ENCODE measurements at regions not wholly inside any gene's neighbourhood (a gene's known extent, or its start where the extent isn't known, plus 50 kb on each side); places are given as distances from the start of the nearest gene placed in this dataset.

DNA sequence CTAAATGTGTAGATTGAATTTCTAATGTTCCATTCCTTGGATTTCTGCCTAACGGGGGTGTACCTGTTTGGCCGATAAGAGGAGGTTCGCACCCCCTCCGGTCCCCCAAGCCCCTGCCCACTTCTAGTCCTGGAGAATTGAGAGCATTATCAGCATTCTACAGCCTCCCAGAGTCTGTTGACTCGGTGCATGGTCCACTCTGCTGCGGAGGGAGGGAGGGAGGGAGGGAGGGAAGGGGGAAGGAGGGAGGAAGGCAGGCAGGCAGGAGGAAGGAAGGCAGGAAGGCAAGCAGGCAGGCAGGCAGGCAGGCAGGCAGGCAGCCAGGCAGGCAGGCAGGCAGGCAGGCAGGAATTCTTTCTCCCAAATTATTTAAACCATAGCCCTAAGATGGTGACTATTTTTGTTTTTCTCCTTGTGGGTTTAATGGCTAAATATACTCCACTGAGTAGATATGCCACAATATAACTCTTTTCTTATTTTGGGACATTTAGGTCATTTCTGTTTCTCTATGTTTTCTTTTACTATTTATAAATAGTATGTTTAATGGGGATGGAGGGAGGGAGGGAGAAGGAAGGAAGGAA is 69.5 kb upstream of the CHST15 start:
- intact Hi-C loops (cut with micrococcal nuclease; ENCODE audit: unreplicated experiment), result no loop called here
- no peak overlapping the region for H2AFZ ChIP-seq (ENCODE audit: control insufficient read depth, low read depth, low read length)
- H3K9ac ChIP-seq (ENCODE audit: control insufficient read depth, insufficient read depth, low read length), result no peak overlapping the region
- ChIA-PET SMC1A (ENCODE audit: uncharacterized antibody, unreplicated experiment) (no interaction called here), CTCF (no interaction called here), POLR2A (no interaction called here), RAD21 (ENCODE audit: unreplicated experiment) (no interaction called here)
- 64% methylated on average over 4 of the region's 6 CpGs for WGBS (ENCODE audit: insufficient coverage, insufficient replicate concordance, low lambda C conversion rate, missing lambda C conversion rate)
- H3K27ac ChIP-seq (ENCODE audit: control insufficient read depth, insufficient read depth), result no peak overlapping the region
- H3K79me2 ChIP-seq (ENCODE audit: control insufficient read depth, insufficient read depth, low read length), result no peaks in the 10 kb centered on the region
- TF ChIP-seq, protein P1, sequence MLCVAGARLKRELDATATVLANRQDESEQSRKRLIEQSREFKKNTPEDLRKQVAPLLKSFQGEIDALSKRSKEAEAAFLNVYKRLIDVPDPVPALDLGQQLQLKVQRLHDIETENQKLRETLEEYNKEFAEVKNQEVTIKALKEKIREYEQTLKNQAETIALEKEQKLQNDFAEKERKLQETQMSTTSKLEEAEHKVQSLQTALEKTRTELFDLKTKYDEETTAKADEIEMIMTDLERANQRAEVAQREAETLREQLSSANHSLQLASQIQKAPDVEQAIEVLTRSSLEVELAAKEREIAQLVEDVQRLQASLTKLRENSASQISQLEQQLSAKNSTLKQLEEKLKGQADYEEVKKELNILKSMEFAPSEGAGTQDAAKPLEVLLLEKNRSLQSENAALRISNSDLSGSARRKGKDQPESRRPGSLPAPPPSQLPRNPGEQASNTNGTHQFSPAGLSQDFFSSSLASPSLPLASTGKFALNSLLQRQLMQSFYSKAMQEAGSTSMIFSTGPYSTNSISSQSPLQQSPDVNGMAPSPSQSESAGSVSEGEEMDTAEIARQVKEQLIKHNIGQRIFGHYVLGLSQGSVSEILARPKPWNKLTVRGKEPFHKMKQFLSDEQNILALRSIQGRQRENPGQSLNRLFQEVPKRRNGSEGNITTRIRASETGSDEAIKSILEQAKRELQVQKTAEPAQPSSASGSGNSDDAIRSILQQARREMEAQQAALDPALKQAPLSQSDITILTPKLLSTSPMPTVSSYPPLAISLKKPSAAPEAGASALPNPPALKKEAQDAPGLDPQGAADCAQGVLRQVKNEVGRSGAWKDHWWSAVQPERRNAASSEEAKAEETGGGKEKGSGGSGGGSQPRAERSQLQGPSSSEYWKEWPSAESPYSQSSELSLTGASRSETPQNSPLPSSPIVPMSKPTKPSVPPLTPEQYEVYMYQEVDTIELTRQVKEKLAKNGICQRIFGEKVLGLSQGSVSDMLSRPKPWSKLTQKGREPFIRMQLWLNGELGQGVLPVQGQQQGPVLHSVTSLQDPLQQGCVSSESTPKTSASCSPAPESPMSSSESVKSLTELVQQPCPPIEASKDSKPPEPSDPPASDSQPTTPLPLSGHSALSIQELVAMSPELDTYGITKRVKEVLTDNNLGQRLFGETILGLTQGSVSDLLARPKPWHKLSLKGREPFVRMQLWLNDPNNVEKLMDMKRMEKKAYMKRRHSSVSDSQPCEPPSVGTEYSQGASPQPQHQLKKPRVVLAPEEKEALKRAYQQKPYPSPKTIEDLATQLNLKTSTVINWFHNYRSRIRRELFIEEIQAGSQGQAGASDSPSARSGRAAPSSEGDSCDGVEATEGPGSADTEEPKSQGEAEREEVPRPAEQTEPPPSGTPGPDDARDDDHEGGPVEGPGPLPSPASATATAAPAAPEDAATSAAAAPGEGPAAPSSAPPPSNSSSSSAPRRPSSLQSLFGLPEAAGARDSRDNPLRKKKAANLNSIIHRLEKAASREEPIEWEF (IDR thresholded peaks at IDR 0.05; ENCODE audit: insufficient replicate concordance, low read depth, low read length), result no peak
- TF ChIP-seq FOXK2 (IDR thresholded peaks at IDR 0.05) (no peak), NBN (IDR thresholded peaks at IDR 0.05) (no peak), RFX5 (IDR thresholded peaks at IDR 0.05; ENCODE audit: low read depth, low read length) (no peak), IKZF2 (IDR thresholded peaks at IDR 0.05) (no peak), IKZF1 (conservative IDR thresholded peaks at IDR 0.05) (no peak), TBL1XR1 (IDR thresholded peaks at IDR 0.05; ENCODE audit: low read depth, low read length) (no peak), DPF2 (IDR thresholded peaks at IDR 0.05) (no peak), RBBP5 (conservative IDR thresholded peaks at IDR 0.05) (no peak), SREBF2 (IDR thresholded peaks at IDR 0.05; ENCODE audit: low read length) (no peak), SMAD5 (IDR thresholded peaks at IDR 0.05; ENCODE audit: low read depth) (no peak), ASH2L (IDR thresholded peaks at IDR 0.05; ENCODE audit: borderline replicate concordance, low read depth) (no peak), MTA3 (IDR thresholded peaks at IDR 0.05; ENCODE audit: borderline replicate concordance, low read length) (no peak), BACH1 (IDR thresholded peaks at IDR 0.05; ENCODE audit: borderline replicate concordance) (no peak), CEBPB (IDR thresholded peaks at IDR 0.05; ENCODE audit: borderline replicate concordance in 1 of 2, low read depth in 2 of 2, low read length in 2 of 2) (no peak), ZNF24 (IDR thresholded peaks at IDR 0.05) (no peak), CHD2 (IDR thresholded peaks at IDR 0.05; ENCODE audit: borderline replicate concordance, low read depth, low read length) (no peak)
- TF ChIP-seq, protein P2, sequence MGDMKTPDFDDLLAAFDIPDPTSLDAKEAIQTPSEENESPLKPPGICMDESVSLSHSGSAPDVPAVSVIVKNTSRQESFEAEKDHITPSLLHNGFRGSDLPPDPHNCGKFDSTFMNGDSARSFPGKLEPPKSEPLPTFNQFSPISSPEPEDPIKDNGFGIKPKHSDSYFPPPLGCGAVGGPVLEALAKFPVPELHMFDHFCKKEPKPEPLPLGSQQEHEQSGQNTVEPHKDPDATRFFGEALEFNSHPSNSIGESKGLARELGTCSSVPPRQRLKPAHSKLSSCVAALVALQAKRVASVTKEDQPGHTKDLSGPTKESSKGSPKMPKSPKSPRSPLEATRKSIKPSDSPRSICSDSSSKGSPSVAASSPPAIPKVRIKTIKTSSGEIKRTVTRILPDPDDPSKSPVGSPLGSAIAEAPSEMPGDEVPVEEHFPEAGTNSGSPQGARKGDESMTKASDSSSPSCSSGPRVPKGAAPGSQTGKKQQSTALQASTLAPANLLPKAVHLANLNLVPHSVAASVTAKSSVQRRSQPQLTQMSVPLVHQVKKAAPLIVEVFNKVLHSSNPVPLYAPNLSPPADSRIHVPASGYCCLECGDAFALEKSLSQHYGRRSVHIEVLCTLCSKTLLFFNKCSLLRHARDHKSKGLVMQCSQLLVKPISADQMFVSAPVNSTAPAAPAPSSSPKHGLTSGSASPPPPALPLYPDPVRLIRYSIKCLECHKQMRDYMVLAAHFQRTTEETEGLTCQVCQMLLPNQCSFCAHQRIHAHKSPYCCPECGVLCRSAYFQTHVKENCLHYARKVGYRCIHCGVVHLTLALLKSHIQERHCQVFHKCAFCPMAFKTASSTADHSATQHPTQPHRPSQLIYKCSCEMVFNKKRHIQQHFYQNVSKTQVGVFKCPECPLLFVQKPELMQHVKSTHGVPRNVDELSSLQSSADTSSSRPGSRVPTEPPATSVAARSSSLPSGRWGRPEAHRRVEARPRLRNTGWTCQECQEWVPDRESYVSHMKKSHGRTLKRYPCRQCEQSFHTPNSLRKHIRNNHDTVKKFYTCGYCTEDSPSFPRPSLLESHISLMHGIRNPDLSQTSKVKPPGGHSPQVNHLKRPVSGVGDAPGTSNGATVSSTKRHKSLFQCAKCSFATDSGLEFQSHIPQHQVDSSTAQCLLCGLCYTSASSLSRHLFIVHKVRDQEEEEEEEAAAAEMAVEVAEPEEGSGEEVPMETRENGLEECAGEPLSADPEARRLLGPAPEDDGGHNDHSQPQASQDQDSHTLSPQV (IDR thresholded peaks at IDR 0.05), result no peak
- ATAC-seq, result no peak
- H3K36me3 ChIP-seq (ENCODE audit: control insufficient read depth in 2 of 2, insufficient read depth in 2 of 2, low read length in 1 of 2), result no peaks in the 10 kb centered on the region
- H3K4me1 ChIP-seq (ENCODE audit: control insufficient read depth, insufficient read depth, low read length), result no peaks in the 10 kb centered on the region
- H3K4me3 ChIP-seq, result no peak overlapping the region
- no peak for DNase-seq (ENCODE audit: low read depth, low spot score)
- no TSS peak for BruUV-seq (replicated peaks)
- no peak for FAIRE-seq
- peaks cover 2% of the 10 kb centered on the region; the same call in 1 of the 3 replicates for H3K9me3 ChIP-seq (replicated peaks; ENCODE audit: control insufficient read depth, insufficient read depth, low read length)
- no peak overlapping the region for H3K4me2 ChIP-seq (ENCODE audit: control insufficient read depth, insufficient read depth)
- H4K20me1 ChIP-seq (ENCODE audit: control insufficient read depth, insufficient read depth), result no peaks in the 10 kb centered on the region
- in situ Hi-C loops (cut with MboI), result no loop called here
- H3K27me3 ChIP-seq (replicated peaks in 1 of 2; ENCODE audit: control insufficient read depth in 2 of 2, insufficient read depth in 2 of 2, low read length in 1 of 2), result peaks cover 0 to 2% of the 10 kb centered on the region in 2 experiments; a peak in 1 of 4 replicates

All from GM12878 (cell line).